ENCODE measurements at regions not wholly inside any gene's neighbourhood (a gene's known extent, or its start where the extent isn't known, plus 50 kb on each side); places are given as distances from the start of the nearest gene placed in this dataset.

- TF ChIP-seq AR (CRISPR knock-in tag; IDR thresholded peaks at IDR 0.05) (no peak), FOXK1 (CRISPR knock-in tag; IDR thresholded peaks at IDR 0.05) (no peak)
Measured at GRCh38 chr1:192059407-192059806, 98.9 kb upstream of the RGS18 start (continued).

- ATAC-seq (no peak), DNase-seq (ENCODE audit: low spot score) (no peak)
- Mint-ChIP-seq H3K27ac (no peak overlapping the region), H3K27me3 (ENCODE audit: low read depth) (no peaks in the 10 kb centered on the region), H3K4me1 (no peaks in the 10 kb centered on the region), H3K4me3 (no peak overlapping the region), H3K36me3 (no peaks in the 10 kb centered on the region), H3K9me3 (no peaks in the 10 kb centered on the region)
- TF ChIP-seq AR (CRISPR knock-in tag; IDR thresholded peaks at IDR 0.05) (no peak), ZNF512 (CRISPR knock-in tag; IDR thresholded peaks at IDR 0.05; ENCODE audit: borderline replicate concordance) (no peak), ETV6 (CRISPR knock-in tag; IDR thresholded peaks at IDR 0.05) (no peak)
- ChIA-PET POLR2A (no interaction called here), CTCF (no interaction called here)
Measured at GRCh38 chr1:192061556-192061955, 96.7 kb upstream of the RGS18 start.

GRCh38 chr1:192065087-192065486 is 93.2 kb upstream of the RGS18 start:
- ATAC-seq (no peak), DNase-seq (ENCODE audit: low spot score) (no peak)
- Mint-ChIP-seq H3K9me3 (no peaks in the 10 kb centered on the region), H3K27me3 (ENCODE audit: low read depth) (no peaks in the 10 kb centered on the region), H3K27ac (no peak overlapping the region), H3K4me1 (peaks cover 11% of the 10 kb centered on the region), H3K4me3 (no peak overlapping the region), H3K36me3 (no peaks in the 10 kb centered on the region)
- ChIA-PET POLR2A (no interaction called here), CTCF (no interaction called here)
- no peak for TF ChIP-seq IRF2 (CRISPR knock-in tag; IDR thresholded peaks at IDR 0.05; ENCODE audit: borderline replicate concordance, low read depth)
- TF ChIP-seq AR (CRISPR knock-in tag; IDR thresholded peaks at IDR 0.05): no peak
- TF ChIP-seq TEAD1 (CRISPR knock-in tag; IDR thresholded peaks at IDR 0.05): no peak
- no peak for TF ChIP-seq CBFB (CRISPR knock-in tag; IDR thresholded peaks at IDR 0.05; ENCODE audit: low read depth)
- no peak for TF ChIP-seq TP53 (CRISPR knock-in tag; IDR thresholded peaks at IDR 0.05)
- no peak for TF ChIP-seq MAX (CRISPR knock-in tag; IDR thresholded peaks at IDR 0.05)
- no peak for TF ChIP-seq ZNF416 (CRISPR knock-in tag; IDR thresholded peaks at IDR 0.05)
- no peak for TF ChIP-seq ATF6 (CRISPR knock-in tag; IDR thresholded peaks at IDR 0.05)
- no peak for TF ChIP-seq HMGA2 (CRISPR knock-in tag; IDR thresholded peaks at IDR 0.05)
- no peak for TF ChIP-seq STAT6 (CRISPR knock-in tag; conservative IDR thresholded peaks at IDR 0.05; ENCODE audit: low read depth)
- TF ChIP-seq NFE2L1 (CRISPR knock-in tag; IDR thresholded peaks at IDR 0.05): no peak
- TF ChIP-seq ZNF232 (CRISPR knock-in tag; IDR thresholded peaks at IDR 0.05): no peak
- TF ChIP-seq FOXJ3 (CRISPR knock-in tag; IDR thresholded peaks at IDR 0.05; ENCODE audit: borderline replicate concordance): no peak
- TF ChIP-seq FOXK1 (CRISPR knock-in tag; IDR thresholded peaks at IDR 0.05): no peak
- TF ChIP-seq ESRRA (CRISPR knock-in tag; IDR thresholded peaks at IDR 0.05; ENCODE audit: borderline replicate concordance): no peak
- no peak for TF ChIP-seq TEAD4 (CRISPR knock-in tag; IDR thresholded peaks at IDR 0.05)
- no peak for TF ChIP-seq OVOL2 (CRISPR knock-in tag; IDR thresholded peaks at IDR 0.05; ENCODE audit: borderline replicate concordance)
